ENCODE measurements at regions not wholly inside any gene's neighbourhood (a gene's known extent, or its start where the extent isn't known, plus 50 kb on each side); places are given as distances from the start of the nearest gene placed in this dataset.

GRCh38 chr9:106334081-106334480 lies 528.9 kb upstream of the ZNF462 start:
- no peak for TF ChIP-seq POLR2A (IDR thresholded peaks at IDR 0.05)
- TF ChIP-seq, protein P1, sequence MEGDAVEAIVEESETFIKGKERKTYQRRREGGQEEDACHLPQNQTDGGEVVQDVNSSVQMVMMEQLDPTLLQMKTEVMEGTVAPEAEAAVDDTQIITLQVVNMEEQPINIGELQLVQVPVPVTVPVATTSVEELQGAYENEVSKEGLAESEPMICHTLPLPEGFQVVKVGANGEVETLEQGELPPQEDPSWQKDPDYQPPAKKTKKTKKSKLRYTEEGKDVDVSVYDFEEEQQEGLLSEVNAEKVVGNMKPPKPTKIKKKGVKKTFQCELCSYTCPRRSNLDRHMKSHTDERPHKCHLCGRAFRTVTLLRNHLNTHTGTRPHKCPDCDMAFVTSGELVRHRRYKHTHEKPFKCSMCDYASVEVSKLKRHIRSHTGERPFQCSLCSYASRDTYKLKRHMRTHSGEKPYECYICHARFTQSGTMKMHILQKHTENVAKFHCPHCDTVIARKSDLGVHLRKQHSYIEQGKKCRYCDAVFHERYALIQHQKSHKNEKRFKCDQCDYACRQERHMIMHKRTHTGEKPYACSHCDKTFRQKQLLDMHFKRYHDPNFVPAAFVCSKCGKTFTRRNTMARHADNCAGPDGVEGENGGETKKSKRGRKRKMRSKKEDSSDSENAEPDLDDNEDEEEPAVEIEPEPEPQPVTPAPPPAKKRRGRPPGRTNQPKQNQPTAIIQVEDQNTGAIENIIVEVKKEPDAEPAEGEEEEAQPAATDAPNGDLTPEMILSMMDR (IDR thresholded peaks at IDR 0.05): no peak

All from lower leg skin (tissue), 3 donors.